MCF 10A (cell line): ENCODE measurements at regions not wholly inside any gene's neighbourhood (a gene's known extent, or its start where the extent isn't known, plus 50 kb on each side); places are given as distances from the start of the nearest gene placed in this dataset.

ENCODE experiments used
- BruUV-seq: library from RNA; stranded (reverse); fragments of 400-500 nt; replicated peaks from 2 replicates; lab custom pipeline; 2021; lab: Mats Ljungman, UMichigan
- CTCF ChIA-PET: fragments of 300-600 bp; sonication (Branson Sonifier 250); formaldehyde crosslinking; extraction: SDS; loops from one replicate; lab custom pipeline; 2021; ENCODE audit warnings: antibody characterized with exemption, inconsistent platforms; lab: Yijun Ruan, JAX
- POLR2A ChIA-PET: fragments of 300-600, 350-650 bp; sonication (Branson Sonifier 250); formaldehyde crosslinking; extraction: SDS; loops from one replicate; lab custom pipeline; 2020; ENCODE audit warnings: antibody characterized with exemption, inconsistent platforms; lab: Yijun Ruan, JAX
- DNase-seq: peaks from one replicate; pipeline ENCODE4 v3.0.0-alpha.2; 2018; ENCODE audit not compliant: unreplicated experiment
- H3K27ac Mint-ChIP-seq: one replicate; pipeline ENCODE4 v1.8.0; 2022; ENCODE audit warnings: mild to moderate bottlenecking, low read depth, mixed read lengths; ENCODE audit not compliant: unreplicated experiment
- H3K27me3 Mint-ChIP-seq: one replicate; pipeline ENCODE4 v1.8.0; 2022; ENCODE audit warnings: mixed read lengths; ENCODE audit not compliant: insufficient read depth, unreplicated experiment
- H3K36me3 Mint-ChIP-seq: one replicate; pipeline ENCODE4 v1.8.0; 2022; ENCODE audit warnings: mild to moderate bottlenecking, moderate library complexity, mixed read lengths; ENCODE audit not compliant: insufficient read depth, unreplicated experiment
- H3K4me1 Mint-ChIP-seq: one replicate; pipeline ENCODE4 v1.8.0; 2022; ENCODE audit warnings: mixed read lengths; ENCODE audit not compliant: insufficient read depth, unreplicated experiment
- H3K4me3 Mint-ChIP-seq: one replicate; pipeline ENCODE4 v1.8.0; 2022; ENCODE audit warnings: mild to moderate bottlenecking, moderate library complexity, mixed read lengths; ENCODE audit not compliant: unreplicated experiment
- H3K9me3 Mint-ChIP-seq: one replicate; pipeline ENCODE4 v1.8.0; 2022; ENCODE audit warnings: mixed read lengths; ENCODE audit not compliant: unreplicated experiment
- CTCF ChIP-seq: fragments of 200-600 bp; IDR thresholded peaks from one replicate; pipeline ENCODE4 v1.8.0; 2022; ENCODE audit warnings: antibody characterized with exemption, mild to moderate bottlenecking; ENCODE audit not compliant: unreplicated experiment
- intact Hi-C: fragments of 100-400 bp; cut with micrococcal nuclease; formaldehyde crosslinking; loops from 2 replicates; pipeline ENCODE4 v1.14.1; 2022

DNA sequence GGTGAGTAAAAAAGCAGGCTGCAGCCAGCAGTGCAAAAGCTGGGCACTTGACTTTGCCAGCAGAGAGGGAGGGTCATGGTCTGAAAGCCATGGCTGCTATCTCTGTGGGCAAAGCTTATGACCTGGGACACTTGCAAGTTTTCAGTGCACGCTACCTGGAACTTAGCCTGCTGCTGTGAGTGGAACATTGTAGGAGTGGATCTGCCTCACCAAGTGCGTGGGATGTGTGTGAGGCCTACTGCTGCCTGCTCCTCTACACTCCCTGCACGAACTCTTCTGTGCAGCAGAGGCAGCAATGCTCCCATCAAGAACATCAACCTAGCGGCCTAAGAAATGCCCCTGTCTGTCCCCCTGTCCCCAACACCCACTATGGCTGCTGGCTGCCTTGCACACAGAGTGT, 344.1 kb upstream of the REG3G start:
- DNase-seq = no peak
- Mint-ChIP-seq H3K4me3 (no peak overlapping the region), H3K4me1 (no peaks in the 10 kb centered on the region), H3K27me3 (no peaks in the 10 kb centered on the region), H3K36me3 (no peaks in the 10 kb centered on the region), H3K9me3 (peaks cover 15% of the 10 kb centered on the region), H3K27ac (no peak overlapping the region)
- intact Hi-C loops = no loop called here
- ChIA-PET POLR2A (no interaction called here), CTCF (interaction anchor here (0.6 kb wide), 1 partner anchor 849 kb away, joined by 3 read pairs; no protein-coding TSS in a partner anchor)
- no TSS peak for BruUV-seq
- no peak for TF ChIP-seq CTCF

DNA sequence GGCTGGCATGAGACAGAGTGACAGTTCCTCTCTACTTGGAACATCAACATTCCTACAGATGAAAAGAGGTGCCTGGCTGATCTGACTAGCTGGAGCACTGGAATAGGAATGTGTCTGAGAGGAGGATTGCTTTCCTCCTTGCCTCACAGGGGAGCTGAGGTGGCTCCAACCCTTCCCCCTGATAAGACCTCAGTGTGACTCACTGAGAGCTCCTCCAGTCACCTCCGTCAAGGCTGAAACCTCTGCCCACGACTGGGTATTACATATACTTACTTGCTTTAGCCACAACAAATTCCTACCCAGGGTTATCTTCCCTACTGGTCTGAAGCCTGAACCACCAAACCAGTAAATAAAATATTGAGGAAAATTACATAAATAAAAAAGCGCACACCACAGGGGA, 342.7 kb upstream of the REG3G start:
- Mint-ChIP-seq H3K27me3 (no peaks in the 10 kb centered on the region), H3K9me3 (peaks cover 15% of the 10 kb centered on the region), H3K36me3 (no peaks in the 10 kb centered on the region), H3K4me1 (no peaks in the 10 kb centered on the region), H3K4me3 (no peak overlapping the region), H3K27ac (no peak overlapping the region)
- POLR2A ChIA-PET = no interaction called here
- intact Hi-C loops = no loop called here
- BruUV-seq = no TSS peak
- no peak for TF ChIP-seq CTCF
- CTCF ChIA-PET = no interaction called here
- no peak for DNase-seq

DNA sequence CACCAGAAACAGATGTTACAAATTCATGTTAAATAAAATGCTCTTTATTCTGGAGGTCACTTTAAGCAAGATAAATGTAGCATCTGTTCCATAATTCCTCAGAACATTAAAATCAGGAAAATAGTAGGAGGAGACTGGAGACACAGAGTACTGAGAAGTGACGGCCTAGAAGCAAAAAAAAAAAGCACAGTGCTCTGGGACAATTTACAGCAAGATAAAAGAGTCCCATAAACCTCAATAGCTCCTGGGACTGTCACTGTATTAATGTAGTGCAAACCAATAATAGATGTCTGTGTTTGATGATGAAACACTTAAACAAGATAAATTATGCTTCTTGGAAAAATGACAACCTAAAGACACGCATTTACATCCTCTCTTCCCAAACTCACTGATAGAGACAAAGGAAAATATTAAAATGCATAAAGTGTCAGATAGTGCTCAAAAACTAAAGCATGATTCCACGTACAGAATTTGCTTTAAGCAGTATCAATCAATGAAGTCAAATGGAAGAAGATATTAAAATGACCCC, 338.8 kb upstream of the REG3G start:
- no TSS peak for BruUV-seq
- H3K4me3 Mint-ChIP-seq = no peak overlapping the region
- no peaks in the 10 kb centered on the region for H3K4me1 Mint-ChIP-seq
- no peaks in the 10 kb centered on the region for H3K27me3 Mint-ChIP-seq
- CTCF ChIA-PET = interaction anchor here (0.6 kb wide), 1 partner anchor 9 kb away, joined by 3 read pairs; no protein-coding TSS in a partner anchor
- DNase-seq = no peak
- no peak overlapping the region for H3K27ac Mint-ChIP-seq
- peaks cover 15% of the 10 kb centered on the region for H3K9me3 Mint-ChIP-seq
- no peak for TF ChIP-seq CTCF
- intact Hi-C loops = loop anchor here (2.0 kb wide), 1 partner anchor 20 kb away; no protein-coding TSS in a partner anchor
- H3K36me3 Mint-ChIP-seq = no peaks in the 10 kb centered on the region
- POLR2A ChIA-PET = no interaction called here

- H3K27me3 Mint-ChIP-seq = no peaks in the 10 kb centered on the region
- H3K9me3 Mint-ChIP-seq = peaks cover 7% of the 10 kb centered on the region
- BruUV-seq = no TSS peak
- no peaks in the 10 kb centered on the region for H3K4me1 Mint-ChIP-seq
- no peak for DNase-seq
- H3K4me3 Mint-ChIP-seq = no peak overlapping the region
- TF ChIP-seq CTCF = no peak
- CTCF ChIA-PET = no interaction called here
- POLR2A ChIA-PET = no interaction called here
- intact Hi-C loops = no loop called here
- H3K36me3 Mint-ChIP-seq = no peaks in the 10 kb centered on the region
- H3K27ac Mint-ChIP-seq = no peak overlapping the region
These were observed 325.8 kb upstream of the REG3G start for GRCh38 chr2:78699696-78700095.
